SH-SY5Y (cell line): ENCODE measurements at regions not wholly inside any gene's neighbourhood (a gene's known extent, or its start where the extent isn't known, plus 50 kb on each side); places are given as distances from the start of the nearest gene placed in this dataset.

Experiments used
- GATA2 ChIP-seq: IDR thresholded peaks from 2 replicates; pipeline ENCODE4 v1.6.1; 2011; ENCODE audit warnings: mild to moderate bottlenecking, low read depth, low read length
- GATA3 ChIP-seq: IDR thresholded peaks from 2 replicates; pipeline ENCODE4 v1.6.1; 2011; ENCODE audit warnings: low read depth, mild to moderate bottlenecking, low read length, moderate library complexity

- TF ChIP-seq GATA2 (no peak), GATA3 (no peak)
These were observed 781.0 kb downstream of the LIG4 start for GRCh38 chr13:107434347-107434746.
